AG09319 (cell line): ENCODE measurements at regions not wholly inside any gene's neighbourhood (a gene's known extent, or its start where the extent isn't known, plus 50 kb on each side); places are given as distances from the start of the nearest gene placed in this dataset.

ENCODE experiments used
- DNase-seq: peaks from one replicate; pipeline ENCODE4 v3.0.0-alpha.2; 2010; ENCODE audit warnings: low read depth; ENCODE audit errors: extremely low read depth
- CTCF ChIP-seq: IDR thresholded peaks from 2 replicates; pipeline ENCODE4 v1.5.1; 2011; ENCODE audit warnings: low read depth, mild to moderate bottlenecking, inconsistent platforms, low read length, moderate library complexity

- TF ChIP-seq CTCF: no peak
These were observed 304.7 kb downstream of the POU4F1 start for GRCh38 chr13:78298657-78299056.

GRCh38 chr13:78286748-78287147 lies 316.6 kb downstream of the POU4F1 start:
- no peak for DNase-seq
- no peak for TF ChIP-seq CTCF

More at GRCh38 chr13:78298657-78299056, 304.7 kb downstream of the POU4F1 start:
- no peak for DNase-seq

GRCh38 chr13:78265098-78265497 lies 338.3 kb downstream of the POU4F1 start:
- DNase-seq: no peak
- no peak for TF ChIP-seq CTCF

GRCh38 chr13:78258304-78258703 lies 339.7 kb upstream of the EDNRB start:
- DNase-seq: no peak
- no peak for TF ChIP-seq CTCF

GRCh38 chr13:78256484-78256883 lies 337.9 kb upstream of the EDNRB start:
- TF ChIP-seq CTCF: no peak
- DNase-seq: no peak

GRCh38 chr13:78254113-78254512 lies 335.5 kb upstream of the EDNRB start:
- DNase-seq: no peak
- no peak for TF ChIP-seq CTCF

GRCh38 chr13:78247362-78247761 lies 328.7 kb upstream of the EDNRB start:
- DNase-seq: no peak
- TF ChIP-seq CTCF: no peak
